ENCODE measurements at regions not wholly inside any gene's neighbourhood (a gene's known extent, or its start where the extent isn't known, plus 50 kb on each side); places are given as distances from the start of the nearest gene placed in this dataset.
A peak's percentile ranks its signal among the peaks of the same experiment; 100 is the strongest.

DNA sequence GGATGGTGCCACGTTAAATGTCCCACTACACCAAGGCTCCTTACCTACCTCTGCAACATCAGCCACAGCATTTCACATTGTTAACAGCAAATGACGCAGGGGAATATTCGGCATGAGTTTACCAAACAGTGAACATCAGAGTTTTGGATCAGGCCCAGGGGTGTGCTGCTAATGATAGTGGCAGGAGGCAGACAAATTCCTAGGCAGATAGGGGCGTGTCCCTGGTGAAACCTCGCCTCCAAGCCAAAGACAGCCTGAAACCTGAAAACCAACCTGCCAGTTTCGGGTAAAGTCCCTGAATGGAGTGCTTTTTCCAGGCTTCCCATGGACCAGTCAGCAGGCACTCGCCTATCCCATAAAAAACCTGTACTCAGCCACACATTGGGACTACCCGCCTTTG is 133.6 kb downstream of the SH3BGRL2 start:
- H3K27me3 ChIP-seq (ENCODE audit: insufficient read depth, low read length): no peaks in the 10 kb centered on the region
- no peaks in the 10 kb centered on the region for H3K79me2 ChIP-seq (ENCODE audit: insufficient read depth, low read length)
- no peak for DNase-seq (ENCODE audit: insufficient read length, low spot score, missing footprints)
- H3K4me2 ChIP-seq (ENCODE audit: insufficient read depth, low read length): no peak overlapping the region
- no peak overlapping the region for H2AFZ ChIP-seq (ENCODE audit: low read length)
- TF ChIP-seq, protein P1, sequence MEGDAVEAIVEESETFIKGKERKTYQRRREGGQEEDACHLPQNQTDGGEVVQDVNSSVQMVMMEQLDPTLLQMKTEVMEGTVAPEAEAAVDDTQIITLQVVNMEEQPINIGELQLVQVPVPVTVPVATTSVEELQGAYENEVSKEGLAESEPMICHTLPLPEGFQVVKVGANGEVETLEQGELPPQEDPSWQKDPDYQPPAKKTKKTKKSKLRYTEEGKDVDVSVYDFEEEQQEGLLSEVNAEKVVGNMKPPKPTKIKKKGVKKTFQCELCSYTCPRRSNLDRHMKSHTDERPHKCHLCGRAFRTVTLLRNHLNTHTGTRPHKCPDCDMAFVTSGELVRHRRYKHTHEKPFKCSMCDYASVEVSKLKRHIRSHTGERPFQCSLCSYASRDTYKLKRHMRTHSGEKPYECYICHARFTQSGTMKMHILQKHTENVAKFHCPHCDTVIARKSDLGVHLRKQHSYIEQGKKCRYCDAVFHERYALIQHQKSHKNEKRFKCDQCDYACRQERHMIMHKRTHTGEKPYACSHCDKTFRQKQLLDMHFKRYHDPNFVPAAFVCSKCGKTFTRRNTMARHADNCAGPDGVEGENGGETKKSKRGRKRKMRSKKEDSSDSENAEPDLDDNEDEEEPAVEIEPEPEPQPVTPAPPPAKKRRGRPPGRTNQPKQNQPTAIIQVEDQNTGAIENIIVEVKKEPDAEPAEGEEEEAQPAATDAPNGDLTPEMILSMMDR (IDR thresholded peaks at IDR 0.05; ENCODE audit: extremely low read depth, low read depth, low read length): no peak
- H3K27ac ChIP-seq (ENCODE audit: low read depth, low read length): no peak overlapping the region
- no peaks in the 10 kb centered on the region for H3K4me1 ChIP-seq (ENCODE audit: insufficient read depth, low read length)
- H4K20me1 ChIP-seq (ENCODE audit: insufficient read depth, low read length): no peaks in the 10 kb centered on the region
- H3K36me3 ChIP-seq (ENCODE audit: insufficient read depth, low read length): no peaks in the 10 kb centered on the region
- no peak overlapping the region for H3K4me3 ChIP-seq (ENCODE audit: insufficient read depth, low read length)
- H3K9me3 ChIP-seq (ENCODE audit: low read depth, low read length): no peaks in the 10 kb centered on the region

DNA sequence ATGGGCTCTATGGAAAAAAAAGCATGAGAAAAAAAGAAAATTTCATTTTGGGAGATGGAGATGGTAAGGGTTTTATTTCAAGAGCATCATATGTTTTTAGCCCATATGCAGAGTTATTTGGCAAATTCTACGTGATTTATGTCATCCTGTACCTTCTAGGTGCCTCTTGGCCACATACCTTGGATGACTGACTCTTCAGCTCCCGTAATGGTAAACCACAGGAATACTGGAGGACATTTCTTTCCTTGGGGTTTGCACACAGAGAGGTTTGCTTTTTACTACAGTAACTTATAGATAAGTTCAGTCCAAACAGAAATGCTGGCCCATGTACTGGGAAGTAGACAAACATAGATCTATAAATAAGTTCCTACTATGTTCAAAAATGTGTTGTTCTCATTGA is 132.2 kb downstream of the SH3BGRL2 start:
- no peak overlapping the region for H2AFZ ChIP-seq (ENCODE audit: low read length)
- H3K36me3 ChIP-seq (ENCODE audit: insufficient read depth, low read length): no peaks in the 10 kb centered on the region
- no peak overlapping the region for H3K4me3 ChIP-seq (ENCODE audit: insufficient read depth, low read length)
- DNase-seq (ENCODE audit: insufficient read length, low spot score, missing footprints): no peak
- TF ChIP-seq, protein P1 (IDR thresholded peaks at IDR 0.05; ENCODE audit: extremely low read depth, low read depth, low read length): no peak
- H3K4me1 ChIP-seq (ENCODE audit: insufficient read depth, low read length): no peaks in the 10 kb centered on the region
- H3K4me2 ChIP-seq (ENCODE audit: insufficient read depth, low read length): no peak overlapping the region
- no peaks in the 10 kb centered on the region for H3K9me3 ChIP-seq (ENCODE audit: low read depth, low read length)
- no peaks in the 10 kb centered on the region for H3K79me2 ChIP-seq (ENCODE audit: insufficient read depth, low read length)
- no peaks in the 10 kb centered on the region for H3K27me3 ChIP-seq (ENCODE audit: insufficient read depth, low read length)
- no peak overlapping the region for H3K27ac ChIP-seq (ENCODE audit: low read depth, low read length)
- no peaks in the 10 kb centered on the region for H4K20me1 ChIP-seq (ENCODE audit: insufficient read depth, low read length)

DNA sequence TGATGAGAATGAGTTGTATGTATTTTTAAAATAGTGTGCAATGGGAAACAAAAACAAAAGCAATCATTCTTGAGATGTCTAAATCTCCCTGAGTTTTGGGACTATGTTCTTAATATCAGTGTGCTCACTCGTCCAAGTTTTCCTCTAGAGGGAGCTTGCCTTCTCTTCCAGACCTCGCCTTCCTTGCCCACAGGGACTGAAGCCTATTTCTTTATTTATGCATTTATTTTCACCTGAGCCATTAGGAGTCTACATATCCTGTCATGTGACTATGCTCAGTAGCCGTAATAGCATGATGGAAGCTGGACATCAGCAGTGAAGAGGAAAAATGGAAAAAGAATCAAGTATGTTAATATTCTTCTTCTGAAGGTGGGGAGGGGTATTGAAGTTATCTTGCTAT is 131.2 kb downstream of the SH3BGRL2 start:
- Histone ChIP-seq H3K4me2 (ENCODE audit: insufficient read depth, low read length) (no peak overlapping the region), H4K20me1 (ENCODE audit: insufficient read depth, low read length) (no peaks in the 10 kb centered on the region)
- TF ChIP-seq, protein P1 (IDR thresholded peaks at IDR 0.05; ENCODE audit: extremely low read depth, low read depth, low read length): peak; percentile 39

DNA sequence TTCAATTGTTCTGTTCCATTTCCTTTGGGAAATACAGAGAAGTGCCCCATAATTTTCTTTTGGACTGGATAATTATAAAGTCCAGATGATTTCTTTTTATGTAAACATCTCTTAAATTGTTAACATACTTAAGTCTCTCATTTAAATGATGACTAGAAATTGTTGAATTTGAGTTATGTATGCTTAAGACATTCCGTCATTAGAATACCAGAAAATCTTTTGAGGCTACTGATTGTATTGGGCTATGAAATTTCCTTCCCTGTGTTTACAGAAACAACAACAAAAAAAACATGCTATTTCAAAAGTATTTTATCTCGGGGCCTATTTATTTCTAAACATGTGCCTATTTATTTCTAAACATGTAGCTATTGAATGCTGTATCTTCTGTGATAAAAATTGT is 125.4 kb downstream of the SH3BGRL2 start:
- no peaks in the 10 kb centered on the region for H4K20me1 ChIP-seq (ENCODE audit: insufficient read depth, low read length)
- H3K36me3 ChIP-seq (ENCODE audit: insufficient read depth, low read length): no peaks in the 10 kb centered on the region
- H3K4me2 ChIP-seq (ENCODE audit: insufficient read depth, low read length): no peak overlapping the region
- H3K4me3 ChIP-seq (ENCODE audit: insufficient read depth, low read length): no peak overlapping the region
- no peaks in the 10 kb centered on the region for H3K79me2 ChIP-seq (ENCODE audit: insufficient read depth, low read length)
- no peaks in the 10 kb centered on the region for H3K27me3 ChIP-seq (ENCODE audit: insufficient read depth, low read length)
- H3K9me3 ChIP-seq (ENCODE audit: low read depth, low read length): no peaks in the 10 kb centered on the region
- no peak for DNase-seq (ENCODE audit: insufficient read length, low spot score, missing footprints)
- H2AFZ ChIP-seq (ENCODE audit: low read length): no peak overlapping the region
- no peak overlapping the region for H3K27ac ChIP-seq (ENCODE audit: low read depth, low read length)
- TF ChIP-seq, protein P1 (IDR thresholded peaks at IDR 0.05; ENCODE audit: extremely low read depth, low read depth, low read length): no peak
- H3K4me1 ChIP-seq (ENCODE audit: insufficient read depth, low read length): no peaks in the 10 kb centered on the region

More for the DNA sequence above, 131.2 kb downstream of the SH3BGRL2 start:
- Histone ChIP-seq H3K36me3 (ENCODE audit: insufficient read depth, low read length) (no peaks in the 10 kb centered on the region), H3K4me3 (ENCODE audit: insufficient read depth, low read length) (no peak overlapping the region), H3K27me3 (ENCODE audit: insufficient read depth, low read length) (no peaks in the 10 kb centered on the region), H3K4me1 (ENCODE audit: insufficient read depth, low read length) (no peaks in the 10 kb centered on the region), H3K79me2 (ENCODE audit: insufficient read depth, low read length) (no peaks in the 10 kb centered on the region), H3K9me3 (ENCODE audit: low read depth, low read length) (no peaks in the 10 kb centered on the region), H2AFZ (ENCODE audit: low read length) (no peak overlapping the region), H3K27ac (ENCODE audit: low read depth, low read length) (no peak overlapping the region)
- no peak for DNase-seq (ENCODE audit: insufficient read length, low spot score, missing footprints)

Measured in osteoblast (primary cell).